IMR-90 (cell line): ENCODE measurements at regions not wholly inside any gene's neighbourhood (a gene's known extent, or its start where the extent isn't known, plus 50 kb on each side); places are given as distances from the start of the nearest gene placed in this dataset.

Experiments
- ATAC-seq: fragments of 200-7000 bp; cut with Tn5 transposase; 2 replicates; pipeline ENCODE4 v1.9.1; 2020; ENCODE audit warnings: low read depth, mild to moderate bottlenecking, moderate library complexity
- BruUV-seq: library from RNA; stranded (reverse); fragments of 400-500 nt; replicated peaks from 2 replicates; lab custom pipeline; 2021; lab: Mats Ljungman, UMichigan
- CTCF ChIA-PET: fragments of 300-600 bp; formaldehyde crosslinking; extraction: SDS; loops from one replicate; lab custom pipeline; 2021; ENCODE audit warnings: antibody characterized with exemption; lab: Yijun Ruan, JAX
- POLR2A ChIA-PET: fragments of 300-600 bp; sonication (Branson Sonifier 250); formaldehyde crosslinking; loops from one replicate; lab custom pipeline; 2022; ENCODE audit warnings: antibody characterized with exemption; ENCODE audit not compliant: unreplicated experiment; lab: Charles Lee
- DNase-seq: peaks from one replicate; pipeline ENCODE4 v3.0.0; 2013
- H2AFZ ChIP-seq: replicated peaks from 2 replicates; pipeline ENCODE3; 2013; ENCODE audit warnings: low read length, mild to moderate bottlenecking; ENCODE audit not compliant: poor library complexity
- H2AK5ac ChIP-seq: 2 replicates; pipeline ENCODE4 v1.6.1; 2013; ENCODE audit warnings: low read depth, low read length, inconsistent platforms
- H2AK9ac ChIP-seq: replicated peaks from 2 replicates; pipeline ENCODE3; 2013; ENCODE audit warnings: mild to moderate bottlenecking, low read depth, low read length, moderate library complexity; ENCODE audit not compliant: poor library complexity
- H2BK120ac ChIP-seq: 2 replicates; pipeline ENCODE4 v1.6.1; 2013; ENCODE audit warnings: low read depth, low read length, inconsistent platforms
- H2BK15ac ChIP-seq: 3 replicates; pipeline ENCODE4 v1.6.1; 2013; ENCODE audit warnings: low read depth, low read length, inconsistent platforms
- H2BK20ac ChIP-seq: 2 replicates; pipeline ENCODE4 v1.6.1; 2013; ENCODE audit warnings: low read depth, mild to moderate bottlenecking, inconsistent platforms, low read length, moderate library complexity
- H2BK5ac ChIP-seq: 2 replicates; pipeline ENCODE4 v1.6.1; 2013; ENCODE audit warnings: mild to moderate bottlenecking, low read depth, low read length, inconsistent platforms; ENCODE audit not compliant: poor library complexity, severe bottlenecking
- H3K14ac ChIP-seq: replicated peaks from 2 replicates; pipeline ENCODE4 v1.6.1; 2013; ENCODE audit warnings: low read depth, low read length, inconsistent platforms
- H3K18ac ChIP-seq: 2 replicates; pipeline ENCODE4 v1.6.1; 2013; ENCODE audit warnings: low read depth, low read length, control low read depth
- H3K23ac ChIP-seq: 2 replicates; pipeline ENCODE4 v1.6.1; 2013; ENCODE audit warnings: low read depth, low read length, inconsistent platforms
- H3K27ac ChIP-seq: 2 replicates; pipeline ENCODE4 v1.5.1; 2013; ENCODE audit warnings: mild to moderate bottlenecking, control low read depth, low read length; ENCODE audit not compliant: insufficient read depth
- H3K27me3 ChIP-seq: 2 replicates; pipeline ENCODE4 v1.6.1; 2013; ENCODE audit warnings: low read length; ENCODE audit not compliant: control insufficient read depth, insufficient read depth
- H3K36me3 ChIP-seq: 2 replicates; pipeline ENCODE4 v1.6.1; 2013; ENCODE audit warnings: low read length, mixed read lengths; ENCODE audit not compliant: control insufficient read depth, insufficient read depth
- H3K4ac ChIP-seq: 2 replicates; pipeline ENCODE4 v1.6.1; 2013; ENCODE audit warnings: low read depth, low read length, inconsistent platforms
- H3K4me1 ChIP-seq: 2 replicates; pipeline ENCODE4 v1.6.1; 2013; ENCODE audit warnings: low read length, mixed read lengths; ENCODE audit not compliant: control insufficient read depth, insufficient read depth
- H3K4me2 ChIP-seq: 2 replicates; pipeline ENCODE4 v1.6.1; 2013; ENCODE audit warnings: low read depth, mild to moderate bottlenecking, control low read depth, low read length, moderate library complexity
- H3K4me3 ChIP-seq: 2 replicates; pipeline ENCODE4 v1.5.1; 2013; ENCODE audit warnings: low read depth, mild to moderate bottlenecking, control low read depth, low read length, moderate library complexity; ENCODE audit not compliant: insufficient read depth
- H3K56ac ChIP-seq: 2 replicates; pipeline ENCODE4 v1.6.1; 2013; ENCODE audit warnings: low read length, inconsistent platforms; ENCODE audit not compliant: insufficient read depth; ENCODE audit errors: extremely low read depth
- H3K79me1 ChIP-seq, 2 experiments: 2 replicates each; pipeline ENCODE4 v1.6.1; 2013; ENCODE audit warnings: low read length in 2 of 2, inconsistent platforms in 1 of 2, low read depth in 1 of 2
- H3K9ac ChIP-seq: 2 replicates; pipeline ENCODE4 v1.6.1; 2013; ENCODE audit warnings: low read depth, low read length, control low read depth
- H3K9me1 ChIP-seq: 2 replicates; pipeline ENCODE4 v1.6.1; 2013; ENCODE audit warnings: low read length, inconsistent platforms; ENCODE audit not compliant: insufficient read depth
- H3K9me3 ChIP-seq: 2 replicates; pipeline ENCODE4 v1.6.1; 2013; ENCODE audit warnings: low read length; ENCODE audit not compliant: control insufficient read depth, insufficient read depth
- H4K20me1 ChIP-seq: 2 replicates; pipeline ENCODE4 v1.6.1; 2013; ENCODE audit warnings: low read length, inconsistent platforms; ENCODE audit not compliant: insufficient read depth
- H4K5ac ChIP-seq: 2 replicates; pipeline ENCODE4 v1.6.1; 2013; ENCODE audit warnings: mild to moderate bottlenecking, low read depth, low read length, control low read depth
- H4K8ac ChIP-seq, 2 experiments: 2 replicates each; pipeline ENCODE4 v1.6.1; 2013; ENCODE audit warnings: low read depth in 2 of 2, low read length in 2 of 2, control low read depth in 1 of 2, inconsistent platforms in 1 of 2
- H4K91ac ChIP-seq: 2 replicates; pipeline ENCODE4 v1.6.1; 2013; ENCODE audit warnings: low read depth, low read length, inconsistent platforms; ENCODE audit not compliant: insufficient read depth
- BHLHE40 ChIP-seq: fragments of 150-350 bp; IDR thresholded peaks from 2 replicates; pipeline ENCODE4 v1.6.1; 2016; ENCODE audit warnings: mild to moderate bottlenecking, low read depth, low read length
- CEBPB ChIP-seq: IDR thresholded peaks from 2 replicates; pipeline ENCODE4 v1.6.1; 2012; ENCODE audit warnings: low read depth, low read length, improper control_type of control experiment
- CHD1 ChIP-seq: IDR thresholded peaks from 2 replicates; pipeline ENCODE4 v1.6.1; 2012; ENCODE audit warnings: low read depth, low read length, improper control_type of control experiment
- CTCF ChIP-seq: conservative IDR thresholded peaks from 2 replicates; pipeline ENCODE4 v1.5.1; 2012; ENCODE audit warnings: mild to moderate bottlenecking, low read depth, low read length, improper control_type of control experiment
- ELK1 ChIP-seq: fragments of 150-350 bp; IDR thresholded peaks from 2 replicates; pipeline ENCODE4 v1.6.1; 2016; ENCODE audit warnings: low read depth, mild to moderate bottlenecking, low read length, moderate library complexity, borderline replicate concordance
- FOS ChIP-seq: fragments of 150-350 bp; IDR thresholded peaks from 2 replicates; pipeline ENCODE4 v1.6.1; 2016; ENCODE audit warnings: low read depth, low read length
- MAFK ChIP-seq: IDR thresholded peaks from 2 replicates; pipeline ENCODE4 v1.6.1; 2012; ENCODE audit warnings: low read depth, low read length, improper control_type of control experiment
- MAZ ChIP-seq: IDR thresholded peaks from 2 replicates; pipeline ENCODE4 v1.6.1; 2012; ENCODE audit warnings: low read depth, mild to moderate bottlenecking, low read length, improper control_type of control experiment, moderate library complexity, borderline replicate concordance
- MXI1 ChIP-seq: IDR thresholded peaks from 2 replicates; pipeline ENCODE4 v1.6.1; 2012; ENCODE audit warnings: low read depth, mild to moderate bottlenecking, low read length, moderate library complexity, borderline replicate concordance
- NFE2L2 ChIP-seq: fragments of 150-350 bp; IDR thresholded peaks from 2 replicates; pipeline ENCODE4 v1.6.1; 2016; ENCODE audit warnings: low read depth, mild to moderate bottlenecking, low read length
- POLR2A ChIP-seq: IDR thresholded peaks from 2 replicates; pipeline ENCODE4 v1.6.1; 2012; ENCODE audit warnings: mild to moderate bottlenecking, low read depth, low read length
- RAD21 ChIP-seq: IDR thresholded peaks from 2 replicates; pipeline ENCODE4 v1.6.1; 2012; ENCODE audit warnings: low read length, improper control_type of control experiment
- RCOR1 ChIP-seq: IDR thresholded peaks from 2 replicates; pipeline ENCODE4 v1.6.1; 2012; ENCODE audit warnings: mild to moderate bottlenecking, low read length, improper control_type of control experiment; ENCODE audit not compliant: insufficient replicate concordance
- RFX5 ChIP-seq: IDR thresholded peaks from 2 replicates; pipeline ENCODE4 v1.8.0; 2012; ENCODE audit warnings: low read depth, mild to moderate bottlenecking, low read length, moderate library complexity
- SMC3 ChIP-seq: fragments of 150-350 bp; IDR thresholded peaks from 2 replicates; pipeline ENCODE4 v1.6.1; 2016; ENCODE audit warnings: low read depth, mild to moderate bottlenecking, antibody characterized with exemption, low read length, moderate library complexity
- USF2 ChIP-seq: fragments of 150-350 bp; IDR thresholded peaks from 2 replicates; pipeline ENCODE4 v1.6.1; 2017; ENCODE audit warnings: mild to moderate bottlenecking, antibody characterized with exemption, low read length, low read depth
- dilution Hi-C: fragments of 300-500 bp; cut with HindIII; formaldehyde crosslinking; loops from one replicate; pipeline ENCODE4 v1.14.3; 2018; ENCODE audit warnings: low sequenced_read_pairs; ENCODE audit not compliant: unreplicated experiment
- in situ Hi-C: fragments of 300-500 bp; cut with MboI; formaldehyde crosslinking; loops from 3 replicates; pipeline ENCODE4 v1.14.3; 2019; ENCODE audit warnings: low sequenced_read_pairs, inconsistent platforms, mixed read lengths
- intact Hi-C: fragments of 100-400 bp; cut with micrococcal nuclease; formaldehyde crosslinking; loops from 2 replicates; pipeline ENCODE4 v1.10.0; 2022

DNA sequence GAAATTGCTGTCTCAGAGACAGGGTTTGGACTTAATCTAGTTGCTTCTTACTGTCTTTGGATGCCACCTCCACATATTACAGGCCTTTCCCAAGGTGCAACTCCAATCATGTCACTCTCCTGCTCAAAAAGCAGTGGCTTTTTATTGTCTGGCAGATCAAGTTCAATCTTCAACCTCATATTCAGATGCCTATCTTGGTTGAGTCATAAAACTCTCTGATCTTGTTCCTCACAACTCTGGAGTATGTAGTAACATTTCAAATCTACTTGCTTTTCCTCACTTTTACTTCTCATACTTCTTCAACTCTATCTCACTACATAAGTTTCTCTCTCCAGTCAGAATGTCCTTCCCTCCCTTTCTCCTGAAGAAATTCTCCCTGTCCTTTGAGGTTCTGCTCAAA, 180.6 kb downstream of the VSIG4 start:
- H4K91ac ChIP-seq = no peak overlapping the region
- no peak overlapping the region for H2AFZ ChIP-seq
- no peak overlapping the region for H3K23ac ChIP-seq
- H3K27me3 ChIP-seq = no peaks in the 10 kb centered on the region
- H3K56ac ChIP-seq = no peak overlapping the region
- H3K4me3 ChIP-seq = no peak overlapping the region
- no peaks in the 10 kb centered on the region for H3K4me1 ChIP-seq
- no peaks in the 10 kb centered on the region for H3K36me3 ChIP-seq
- no peaks in the 10 kb centered on the region for H3K9me3 ChIP-seq
- H2BK5ac ChIP-seq = no peak overlapping the region
- H3K4me2 ChIP-seq = no peak overlapping the region
- H2AK9ac ChIP-seq = no peak overlapping the region
- H4K5ac ChIP-seq = no peak overlapping the region
- H3K9ac ChIP-seq = no peak overlapping the region
- DNase-seq = no peak
- dilution Hi-C loops (no loop called here), in situ Hi-C loops (no loop called here), intact Hi-C loops (no loop called here)
- H2BK15ac ChIP-seq = no peak overlapping the region
- no peaks in the 10 kb centered on the region for H3K79me1 ChIP-seq
- no peak overlapping the region for H3K4ac ChIP-seq
- CTCF ChIA-PET = no interaction called here
- no peak overlapping the region for H4K8ac ChIP-seq
- POLR2A ChIA-PET = no interaction called here
- H2BK20ac ChIP-seq = no peak overlapping the region
- no peaks in the 10 kb centered on the region for H4K20me1 ChIP-seq
- no peaks in the 10 kb centered on the region for H3K9me1 ChIP-seq
- no peak for ATAC-seq
- no peak overlapping the region for H2BK120ac ChIP-seq
- H2AK5ac ChIP-seq = no peak overlapping the region
- no peak overlapping the region for H3K27ac ChIP-seq
- no TSS peak for BruUV-seq
- H3K18ac ChIP-seq = no peak overlapping the region
- no peak overlapping the region for H3K14ac ChIP-seq
- no peak for TF ChIP-seq RAD21
- TF ChIP-seq POLR2A = no peak
- TF ChIP-seq RCOR1 = no peak
- TF ChIP-seq USF2 = no peak
- no peak for TF ChIP-seq MXI1
- no peak for TF ChIP-seq FOS
- TF ChIP-seq MAFK = no peak
- no peak for TF ChIP-seq CEBPB
- no peak for TF ChIP-seq CHD1
- TF ChIP-seq NFE2L2 = no peak
- no peak for TF ChIP-seq SMC3
- no peak for TF ChIP-seq RFX5
- TF ChIP-seq MAZ = no peak
- no peak for TF ChIP-seq ELK1
- TF ChIP-seq CTCF = no peak
- TF ChIP-seq BHLHE40 = no peak
